HG02852 (cell line): ENCODE measurements at regions not wholly inside any gene's neighbourhood (a gene's known extent, or its start where the extent isn't known, plus 50 kb on each side); places are given as distances from the start of the nearest gene placed in this dataset.

Source experiments
- ATAC-seq: cut with Tn5 transposase; IDR thresholded peaks from one replicate; pipeline ENCODE4 v1.9.1; 2021; ENCODE audit warnings: mild to moderate bottlenecking, moderate library complexity; ENCODE audit not compliant: unreplicated experiment

DNA sequence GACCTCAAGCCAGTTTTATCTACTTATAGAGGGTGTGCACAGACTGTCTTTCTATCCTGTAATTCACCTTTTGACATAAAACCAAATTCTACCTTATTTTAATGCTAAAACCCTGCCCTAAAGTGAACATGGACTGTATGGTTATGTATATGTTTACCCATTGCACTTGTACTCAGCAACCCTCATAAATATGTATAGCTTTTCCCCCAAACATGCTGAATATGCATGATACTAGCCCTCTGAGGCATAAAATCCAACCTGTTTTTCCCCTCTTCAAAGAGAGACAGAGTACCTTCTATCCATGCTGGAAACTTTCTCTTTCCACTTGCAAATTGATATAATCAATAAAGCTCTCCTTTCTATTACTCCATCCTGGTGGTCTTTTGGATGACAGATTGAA lies 267.9 kb upstream of the BMP2 start:
- no peak for ATAC-seq

DNA sequence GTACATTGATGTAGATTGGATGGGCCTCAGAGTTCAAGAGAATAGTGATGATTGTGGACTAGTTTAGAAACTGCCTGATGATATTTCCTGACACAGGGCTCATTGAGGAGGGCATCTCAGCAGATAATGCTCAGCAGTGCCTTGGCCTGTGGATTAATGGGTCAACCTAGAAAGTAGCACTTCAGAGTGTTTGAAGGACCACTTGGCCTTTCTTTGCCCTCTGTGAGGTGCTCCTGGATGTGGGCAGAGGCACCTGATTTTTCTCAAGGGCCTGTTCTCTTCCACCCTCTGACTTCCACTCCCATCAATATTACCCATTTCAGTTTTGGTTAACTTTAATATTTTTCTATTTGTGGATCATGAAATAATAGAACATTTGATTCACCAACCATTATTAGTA lies 270.6 kb upstream of the BMP2 start:
- ATAC-seq: no peak

DNA sequence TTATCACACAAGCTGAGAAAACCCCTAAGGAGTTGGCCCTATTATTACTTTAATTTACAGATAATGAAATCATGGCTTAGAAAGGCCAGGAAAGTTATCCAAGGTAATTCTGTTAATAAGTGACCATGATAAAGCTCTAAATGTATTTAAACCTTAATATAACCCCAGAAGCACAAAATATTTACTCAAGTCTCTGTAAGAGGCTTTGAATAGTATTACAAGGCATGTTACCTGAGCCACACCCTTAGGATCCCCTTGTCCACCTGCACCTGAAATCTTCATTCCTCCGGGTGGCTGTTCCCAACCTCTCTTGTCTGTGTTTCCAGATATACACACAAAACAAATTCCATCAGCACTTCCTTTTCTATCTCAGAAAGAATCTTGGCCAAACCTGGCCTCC lies 271.6 kb upstream of the BMP2 start:
- ATAC-seq: no peak

DNA sequence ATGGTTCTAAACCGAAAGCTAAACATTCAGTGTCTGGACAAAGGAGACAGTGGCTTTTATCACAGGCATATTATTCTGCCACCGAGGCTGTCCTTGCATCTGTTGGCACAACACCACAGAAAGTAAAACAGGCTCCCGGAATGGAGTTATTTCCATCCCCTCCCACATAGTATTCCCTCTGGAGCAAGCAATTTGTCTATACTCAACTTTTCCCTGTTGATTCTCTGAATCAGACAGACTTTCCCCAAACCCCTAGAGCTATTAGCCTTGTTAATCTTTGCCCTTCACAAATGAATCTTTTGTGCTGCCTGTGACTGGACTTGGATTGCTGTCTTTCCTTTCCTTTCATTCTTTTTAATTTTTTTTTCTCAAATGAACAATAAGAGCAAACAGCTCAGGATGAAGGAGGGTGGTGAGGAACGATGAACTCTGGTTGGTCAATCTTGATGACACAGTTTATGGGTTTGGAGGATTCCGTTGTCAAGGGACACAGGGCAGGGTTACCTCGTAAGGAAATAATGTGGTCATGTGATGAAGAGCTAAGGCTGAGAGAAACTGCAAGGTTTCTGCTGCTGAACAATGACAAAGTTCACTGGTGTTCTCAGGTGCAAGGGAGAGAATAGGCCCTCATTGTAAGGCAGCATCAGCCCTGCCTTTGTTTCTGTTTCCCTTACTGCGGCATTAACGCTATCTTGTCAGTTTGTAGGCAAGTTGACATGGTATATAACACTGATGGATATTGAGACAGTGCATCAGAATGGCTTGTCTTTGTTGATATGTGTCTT lies 275.0 kb upstream of the BMP2 start:
- no peak for ATAC-seq

DNA sequence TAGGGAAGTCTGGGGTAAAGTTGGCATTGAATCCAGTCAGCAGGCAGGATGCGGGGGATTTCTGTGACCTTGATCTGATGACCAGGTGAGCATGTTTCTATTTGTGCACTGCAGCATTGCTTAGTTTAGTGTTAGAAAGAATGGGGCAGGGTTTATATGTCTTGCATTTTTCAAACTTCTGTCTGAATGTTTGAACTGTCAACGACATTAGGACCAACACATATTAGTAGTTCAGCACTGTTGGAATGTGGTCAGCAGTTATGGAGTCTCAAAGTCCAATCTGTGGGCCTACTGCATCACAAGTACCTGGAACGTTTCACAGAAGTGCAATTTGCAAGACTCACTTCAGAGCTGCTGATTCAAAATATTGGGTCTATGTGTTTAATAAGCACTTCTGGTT lies 276.6 kb upstream of the BMP2 start:
- ATAC-seq: no peak

DNA sequence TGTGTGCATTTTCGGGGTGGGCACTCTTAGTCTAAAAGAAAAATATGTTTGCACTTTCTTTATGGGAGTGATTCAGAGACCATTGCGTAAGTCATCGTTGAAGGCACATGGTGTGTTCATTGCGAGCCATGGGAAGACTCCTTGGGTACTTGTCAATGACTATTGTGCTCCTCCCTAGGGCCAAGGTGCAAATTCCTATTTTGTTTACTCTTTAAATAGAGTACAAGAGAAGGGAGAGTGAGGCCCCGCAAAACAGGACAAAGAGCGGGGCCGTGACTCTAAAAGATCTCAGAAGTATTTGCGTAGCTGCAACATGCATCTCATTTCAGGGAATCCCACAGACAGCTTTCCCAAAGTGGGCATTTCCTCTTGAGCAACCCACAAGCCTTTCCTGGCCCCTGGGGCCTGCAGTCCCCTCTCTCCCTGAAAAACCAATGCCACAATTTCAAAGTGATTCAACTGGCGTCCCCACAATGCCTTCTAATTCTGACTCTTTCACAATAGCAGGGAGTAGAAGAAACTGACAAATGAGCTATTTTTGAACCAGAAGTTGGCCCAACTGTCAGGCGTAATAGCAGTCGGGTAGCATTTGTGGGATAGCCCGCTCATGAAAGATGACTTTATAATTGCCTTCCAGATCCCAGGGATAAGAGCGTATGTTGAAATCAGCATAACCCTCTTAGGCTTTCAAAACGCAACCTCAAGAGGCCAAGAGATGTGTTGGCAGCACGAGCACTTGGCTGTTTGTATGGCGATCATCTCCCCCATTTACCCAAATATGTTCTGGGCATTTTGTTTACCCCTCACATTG lies 277.9 kb upstream of the BMP2 start:
- no peak for ATAC-seq

DNA sequence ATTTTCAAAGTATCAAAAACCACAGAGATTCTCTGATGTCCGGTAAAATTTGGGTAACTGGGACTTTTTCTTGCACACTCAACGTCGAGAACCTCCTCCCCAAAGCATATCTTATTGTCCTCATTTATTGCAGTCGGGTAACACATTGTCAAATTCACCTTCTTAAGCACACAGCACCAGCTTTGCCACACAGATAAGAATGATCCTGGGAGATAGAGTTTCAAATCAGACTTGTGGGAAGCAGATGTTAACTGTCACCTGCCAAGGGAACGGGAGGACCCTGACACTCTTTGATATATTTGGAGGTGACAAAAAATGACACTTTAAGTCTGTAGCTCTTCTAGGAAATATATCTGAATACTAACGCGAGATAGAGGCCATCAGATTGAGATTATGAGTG lies 282.1 kb upstream of the BMP2 start:
- no peak for ATAC-seq

DNA sequence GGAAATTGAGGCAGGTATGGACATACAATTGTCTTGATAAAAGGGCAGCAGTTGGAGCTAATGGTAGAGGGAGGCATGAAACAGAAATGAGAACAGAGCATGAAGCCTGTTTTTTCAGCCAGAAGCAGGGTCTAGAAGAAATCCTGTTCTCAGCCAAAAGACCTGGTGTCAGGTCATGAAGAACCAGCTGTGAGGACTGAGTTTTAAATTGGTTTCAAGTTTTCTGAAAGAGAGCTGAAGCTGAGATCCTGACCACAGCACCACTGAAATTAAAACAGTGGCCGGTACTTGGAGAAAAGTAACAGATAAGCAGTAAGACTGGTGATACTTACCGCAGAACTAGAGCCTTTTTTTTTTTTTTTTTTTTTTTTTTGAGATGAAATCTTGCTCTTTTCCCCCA lies 283.8 kb upstream of the BMP2 start:
- no peak for ATAC-seq

DNA sequence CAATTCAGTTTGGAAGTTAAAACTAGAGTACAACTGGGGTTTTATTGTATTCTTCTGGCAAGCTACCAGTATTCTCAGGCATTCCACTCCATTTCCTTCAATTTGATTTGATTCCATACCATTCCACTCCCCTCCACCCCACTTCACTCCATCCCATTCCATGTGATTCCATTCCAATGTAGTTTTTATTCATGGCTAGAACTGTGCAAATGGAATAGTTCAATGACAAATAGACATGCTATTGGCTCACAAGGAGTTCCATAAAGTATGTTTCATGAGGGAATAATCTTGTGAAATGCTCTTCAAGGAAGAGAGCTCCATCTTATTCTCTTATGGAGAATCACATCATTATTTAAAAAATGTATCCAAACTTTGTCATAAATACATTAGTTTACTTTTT lies 285.0 kb upstream of the BMP2 start:
- no peak for ATAC-seq

DNA sequence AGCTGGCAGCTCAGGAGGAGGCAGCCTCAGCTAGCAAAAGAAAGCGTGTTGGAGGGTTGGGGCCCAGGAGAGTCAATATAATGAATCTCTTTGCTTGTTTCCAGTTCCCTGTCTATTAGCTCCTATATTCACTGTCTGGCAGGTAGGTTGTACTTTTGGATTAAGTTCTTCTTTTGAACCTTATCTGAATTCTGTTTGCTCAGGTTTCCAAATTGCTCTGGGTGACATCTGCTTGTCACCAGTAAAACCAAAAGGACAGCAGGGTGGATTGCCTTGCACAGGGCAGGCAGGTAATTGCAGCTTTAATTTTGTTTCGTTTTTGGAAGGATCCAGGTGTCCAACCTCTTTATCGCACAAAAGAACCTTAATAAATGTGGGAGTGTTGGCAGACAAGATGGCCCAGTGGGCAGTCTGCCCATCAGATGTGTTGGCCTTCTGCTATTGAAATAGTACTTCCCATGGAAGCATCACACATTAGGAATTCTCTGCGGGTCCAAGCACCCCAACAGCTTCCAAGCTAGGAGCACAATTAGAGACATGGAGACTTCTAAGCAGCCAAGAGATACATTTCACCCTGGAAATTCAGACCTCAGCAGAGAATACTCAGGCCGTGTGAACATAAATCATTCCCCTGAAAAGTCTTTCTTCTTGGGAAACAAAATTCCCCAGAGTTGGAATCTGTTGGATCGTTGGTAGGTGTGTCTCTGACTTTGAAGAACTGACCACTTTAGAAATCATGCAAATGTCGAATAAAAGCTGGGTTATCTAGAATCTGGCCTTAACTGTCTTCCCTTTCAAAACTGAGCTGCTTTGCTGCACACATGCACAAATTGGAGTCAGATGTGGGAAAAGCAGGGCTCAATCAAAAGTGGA lies 286.9 kb upstream of the BMP2 start:
- no peak for ATAC-seq

DNA sequence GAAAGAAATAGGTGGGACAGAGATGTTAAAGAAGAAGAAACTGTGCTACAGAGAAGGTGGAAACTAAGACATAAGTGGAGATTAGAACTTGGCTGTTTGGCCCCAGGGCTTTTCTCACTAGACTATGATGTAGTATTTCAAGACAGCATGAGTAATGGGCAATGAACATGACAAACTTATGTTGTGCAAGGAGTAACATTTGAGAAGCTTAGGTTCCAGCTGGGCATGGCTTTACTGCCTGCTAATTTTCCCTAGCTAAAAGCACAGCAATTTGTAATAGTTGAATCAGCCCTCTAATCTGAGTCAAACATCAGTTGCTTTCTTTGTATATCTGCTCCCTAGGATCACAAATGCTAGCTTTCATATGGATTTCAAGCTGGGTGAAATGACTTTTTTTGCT lies 294.3 kb upstream of the BMP2 start:
- no peak for ATAC-seq

DNA sequence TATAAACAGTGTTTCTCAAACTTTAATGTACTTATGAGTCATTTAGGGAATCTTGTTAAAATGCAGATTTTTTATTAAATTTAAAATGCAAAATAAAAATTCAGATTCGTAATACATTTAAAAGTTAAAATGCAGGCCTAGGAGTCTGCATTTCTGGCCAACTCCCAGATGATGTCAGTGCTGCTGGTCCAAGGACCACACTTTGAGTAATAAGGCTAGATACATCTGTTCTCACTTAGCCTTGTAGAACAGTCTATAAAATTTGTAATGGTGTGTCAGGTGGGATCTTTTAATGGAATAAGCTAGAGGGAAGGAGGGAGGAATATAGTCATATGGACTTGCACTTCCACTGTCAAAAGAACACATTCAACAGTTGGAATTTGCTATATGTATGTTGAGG lies 295.6 kb upstream of the BMP2 start:
- no peak for ATAC-seq

DNA sequence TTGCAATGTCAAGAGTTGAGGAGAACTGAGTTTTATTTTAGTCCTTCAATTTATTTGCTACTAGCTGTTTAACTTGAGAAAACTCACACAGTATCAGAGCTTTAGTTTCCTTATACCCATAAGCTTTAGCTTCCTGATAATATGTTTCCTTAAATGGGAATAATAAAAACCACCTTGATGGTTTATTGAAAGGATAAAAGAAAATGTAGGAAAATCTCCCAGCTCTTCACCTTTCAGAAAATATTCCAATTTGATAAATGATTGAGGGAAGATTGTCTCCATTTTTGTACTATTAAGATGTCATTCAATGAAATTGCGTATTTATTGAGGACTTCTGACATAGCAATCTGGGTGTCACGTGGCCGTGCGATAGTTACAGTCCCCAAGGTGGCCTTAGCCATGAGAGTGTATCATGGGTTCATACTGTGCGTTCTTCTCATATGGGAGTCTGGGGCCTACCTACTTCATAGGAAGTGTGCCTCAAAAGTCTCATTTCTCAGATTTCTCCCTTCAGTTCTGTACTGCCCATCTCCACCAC lies 296.3 kb upstream of the BMP2 start:
- no peak for ATAC-seq

DNA sequence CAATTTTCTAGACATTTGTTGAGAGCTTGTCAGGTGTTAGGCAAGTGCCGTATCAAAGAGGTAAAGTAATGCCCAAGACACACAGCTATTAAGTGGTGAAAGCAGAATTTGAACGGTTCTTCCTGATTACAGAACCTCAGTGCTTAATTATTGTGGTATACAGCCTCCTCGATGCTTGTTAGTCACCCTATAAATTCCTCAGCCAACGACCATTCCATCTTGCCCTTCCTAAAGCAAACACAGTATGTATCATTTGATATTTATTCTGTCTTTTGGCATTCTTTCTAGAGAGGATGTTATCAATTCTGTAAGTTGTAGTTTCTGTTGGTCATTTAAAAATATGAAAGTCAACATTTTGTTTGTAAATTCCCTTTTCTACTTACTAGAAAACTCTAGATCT lies 297.8 kb upstream of the BMP2 start:
- no peak for ATAC-seq

DNA sequence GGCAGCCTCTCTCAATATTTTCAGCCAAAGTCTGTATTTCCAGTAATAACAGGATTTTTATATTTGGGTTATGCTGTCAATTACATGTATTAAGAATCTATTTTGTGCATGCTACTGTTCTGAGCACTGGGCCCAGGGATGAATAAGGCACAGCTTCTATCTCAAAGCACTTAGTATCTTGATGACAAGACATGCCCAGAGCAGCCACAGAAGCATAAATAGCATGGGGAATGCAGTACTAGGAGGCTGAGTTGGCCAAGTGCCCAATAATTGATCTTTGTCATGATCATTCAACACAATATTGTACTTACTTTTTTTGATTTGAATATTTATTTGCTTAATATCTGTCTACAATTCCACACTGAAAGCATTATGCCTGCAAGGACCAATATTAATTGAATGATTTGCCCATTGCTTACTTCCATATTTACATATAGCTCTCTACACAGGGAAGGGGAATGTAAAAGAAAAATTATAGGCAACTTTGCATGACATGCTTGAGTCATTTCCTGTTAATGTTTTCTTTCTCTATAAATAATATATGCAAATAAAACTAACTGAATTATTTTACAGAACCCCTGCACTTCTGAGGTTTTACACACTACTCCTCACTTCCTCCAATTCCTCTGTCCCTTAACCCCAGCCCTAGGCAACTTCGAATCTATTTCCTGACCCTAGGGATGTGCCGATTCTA lies 298.9 kb upstream of the BMP2 start:
- ATAC-seq: no peak

DNA sequence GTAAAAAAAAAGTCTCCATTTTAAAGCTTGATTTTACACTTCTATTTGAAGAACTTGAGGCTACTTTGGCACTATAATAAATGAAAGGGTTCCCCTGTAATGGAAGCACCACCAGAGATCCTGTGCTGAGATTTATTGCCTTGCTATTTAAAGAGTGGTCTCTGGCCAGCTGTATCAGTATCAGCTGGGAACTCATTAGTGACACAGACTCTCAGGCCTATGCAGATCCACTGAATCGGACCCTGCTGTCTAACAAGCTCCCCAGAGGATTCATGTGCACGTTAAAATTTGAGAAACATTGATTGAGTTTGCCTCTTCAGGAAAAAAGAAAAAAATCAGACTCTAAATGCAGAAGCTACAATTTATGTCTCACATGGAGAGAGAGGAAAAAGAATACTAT lies 299.9 kb upstream of the BMP2 start:
- no peak for ATAC-seq

DNA sequence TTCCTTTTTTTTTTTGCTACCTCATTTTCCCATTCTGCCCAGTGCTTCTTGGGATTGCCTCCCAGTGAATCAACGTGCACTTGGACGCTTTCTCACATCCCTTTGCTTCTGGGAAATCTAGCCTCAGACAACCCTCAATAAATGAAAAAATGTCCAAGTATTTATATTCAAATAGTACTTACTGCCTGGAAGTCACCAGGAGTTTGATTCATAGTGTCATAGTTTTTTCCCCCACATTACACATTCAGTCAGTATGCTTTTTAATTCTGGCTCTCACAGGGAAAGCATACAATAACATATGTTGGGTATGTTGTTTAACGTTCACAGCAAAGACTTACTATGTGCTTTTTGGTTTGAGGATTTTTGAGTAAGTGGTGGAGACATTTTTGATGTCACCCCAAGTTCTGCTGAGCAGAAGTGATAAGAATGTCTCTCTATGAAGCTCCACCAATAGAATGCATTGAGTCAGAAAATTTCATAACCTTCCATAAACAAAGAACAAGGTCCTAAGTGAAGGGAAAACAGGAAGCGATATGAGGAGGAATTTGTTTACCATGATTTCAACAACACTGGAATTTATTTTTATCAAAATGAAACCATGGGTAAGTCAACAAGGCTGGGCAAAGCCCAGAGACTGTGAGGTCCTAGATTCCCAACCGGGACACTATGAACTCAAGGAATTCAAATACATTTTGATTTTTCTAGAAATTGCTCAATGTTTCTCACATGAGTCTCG lies 301.2 kb upstream of the BMP2 start:
- no peak for ATAC-seq

DNA sequence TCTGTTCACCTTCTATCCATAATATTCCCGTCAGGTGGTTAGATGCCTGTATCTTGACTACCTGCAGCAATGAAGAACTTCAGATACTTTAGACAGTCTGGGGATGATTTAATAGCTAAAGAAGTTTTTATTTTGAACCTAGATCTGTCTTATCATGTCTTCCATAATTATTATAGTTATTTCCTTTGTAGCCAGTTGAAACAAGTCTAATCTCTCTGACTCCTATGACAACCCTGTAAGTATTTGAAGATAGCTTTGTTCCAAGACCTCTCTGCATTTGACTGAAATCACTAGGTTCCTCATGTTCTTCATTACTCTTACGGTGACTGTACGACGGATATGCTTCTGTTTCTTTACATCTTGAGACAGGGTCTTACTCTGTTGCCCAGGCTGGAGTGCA lies 316.6 kb upstream of the BMP2 start:
- no peak for ATAC-seq

DNA sequence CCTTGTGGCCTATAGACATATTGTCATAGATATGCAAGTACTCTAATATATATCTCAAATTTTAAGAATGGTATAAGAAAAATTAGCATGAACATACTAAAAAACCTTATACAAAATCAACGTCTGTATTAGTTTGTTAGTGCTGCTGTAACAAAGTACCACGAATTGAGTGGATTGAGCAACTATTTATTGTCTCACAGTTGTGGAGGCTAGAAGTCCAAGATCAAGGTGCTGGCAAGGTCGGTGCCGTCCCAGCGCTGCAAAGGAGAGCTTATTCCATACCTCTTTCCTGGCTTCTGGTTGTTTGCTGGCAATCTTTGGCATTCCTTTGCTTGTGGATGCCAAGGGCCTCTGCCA lies 317.6 kb upstream of the FERMT1 start:
- ATAC-seq: no peak
